Activated B cell treated with CpG ODN at 0.5 μM for 24 hours (primary cell): ENCODE measurements at regions not wholly inside any gene's neighbourhood (a gene's known extent, or its start where the extent isn't known, plus 50 kb on each side); places are given as distances from the start of the nearest gene placed in this dataset.

Experiments used
- ATAC-seq: fragments of 200-7000 bp; cut with Tn5 transposase; one replicate; pipeline ENCODE4 v1.10.0; 2021; ENCODE audit warnings: low read depth, mild to moderate bottlenecking, moderate library complexity
- CTCF ChIA-PET: fragments of 350-600 bp; sonication (Branson Sonifier 250); formaldehyde crosslinking; loops from one replicate; lab custom pipeline; 2021; ENCODE audit warnings: antibody characterized with exemption; lab: Charles Lee
- POLR2A ChIA-PET: fragments of 350-600 bp; sonication (Branson Sonifier 250); formaldehyde crosslinking; loops from one replicate; lab custom pipeline; 2021; ENCODE audit warnings: antibody characterized with exemption; lab: Charles Lee
- DNase-seq: peaks from one replicate; pipeline ENCODE4 v3.0.0; 2022
- H3K27ac Mint-ChIP-seq: one replicate; pipeline ENCODE4 v1.8.0; 2020; ENCODE audit warnings: mixed read lengths
- H3K27me3 Mint-ChIP-seq: one replicate; pipeline ENCODE4 v1.8.0; 2021; ENCODE audit warnings: mixed read lengths
- H3K36me3 Mint-ChIP-seq: one replicate; pipeline ENCODE4 v1.8.0; 2021; ENCODE audit warnings: low read depth, mixed read lengths
- H3K4me1 Mint-ChIP-seq: one replicate; pipeline ENCODE4 v1.8.0; 2021; ENCODE audit warnings: mixed read lengths
- H3K4me3 Mint-ChIP-seq: one replicate; pipeline ENCODE4 v1.8.0; 2020; ENCODE audit warnings: mild to moderate bottlenecking, mixed read lengths
- H3K9me3 Mint-ChIP-seq: one replicate; pipeline ENCODE4 v1.8.0; 2020; ENCODE audit warnings: mixed read lengths
- intact Hi-C: fragments of 100-400 bp; cut with micrococcal nuclease; formaldehyde crosslinking; loops from one replicate; pipeline ENCODE4 v1.15.1; 2024
- TF ChIP-seq, protein P1 (sequence below): fragments of 200-600 bp; IDR thresholded peaks from one replicate; pipeline ENCODE4 v1.8.0; 2022; ENCODE audit warnings: antibody characterized with exemption, mild to moderate bottlenecking

DNA sequence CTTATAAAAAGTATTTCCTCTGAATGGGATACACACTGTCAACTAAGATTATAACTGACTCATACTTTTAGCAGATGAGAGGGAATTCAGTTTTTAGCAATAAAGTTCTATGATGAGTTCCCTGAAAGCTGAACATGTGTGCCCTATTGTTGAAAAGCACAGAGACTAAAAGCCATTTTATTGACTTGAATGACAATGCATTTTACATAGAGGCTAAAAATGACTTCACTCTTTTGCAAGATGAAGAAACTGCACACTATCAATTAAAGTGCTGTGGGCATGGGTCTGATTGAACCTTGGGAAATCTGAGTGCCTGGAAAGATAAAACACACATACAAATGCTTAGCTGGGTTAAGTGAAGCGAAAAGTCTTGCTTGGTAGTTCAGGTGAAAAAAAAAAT, 633.4 kb downstream of the PDHA2 start:
- TF ChIP-seq, protein P1, sequence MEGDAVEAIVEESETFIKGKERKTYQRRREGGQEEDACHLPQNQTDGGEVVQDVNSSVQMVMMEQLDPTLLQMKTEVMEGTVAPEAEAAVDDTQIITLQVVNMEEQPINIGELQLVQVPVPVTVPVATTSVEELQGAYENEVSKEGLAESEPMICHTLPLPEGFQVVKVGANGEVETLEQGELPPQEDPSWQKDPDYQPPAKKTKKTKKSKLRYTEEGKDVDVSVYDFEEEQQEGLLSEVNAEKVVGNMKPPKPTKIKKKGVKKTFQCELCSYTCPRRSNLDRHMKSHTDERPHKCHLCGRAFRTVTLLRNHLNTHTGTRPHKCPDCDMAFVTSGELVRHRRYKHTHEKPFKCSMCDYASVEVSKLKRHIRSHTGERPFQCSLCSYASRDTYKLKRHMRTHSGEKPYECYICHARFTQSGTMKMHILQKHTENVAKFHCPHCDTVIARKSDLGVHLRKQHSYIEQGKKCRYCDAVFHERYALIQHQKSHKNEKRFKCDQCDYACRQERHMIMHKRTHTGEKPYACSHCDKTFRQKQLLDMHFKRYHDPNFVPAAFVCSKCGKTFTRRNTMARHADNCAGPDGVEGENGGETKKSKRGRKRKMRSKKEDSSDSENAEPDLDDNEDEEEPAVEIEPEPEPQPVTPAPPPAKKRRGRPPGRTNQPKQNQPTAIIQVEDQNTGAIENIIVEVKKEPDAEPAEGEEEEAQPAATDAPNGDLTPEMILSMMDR = no peak
- ChIA-PET POLR2A (no interaction called here), CTCF (interaction anchor here (0.6 kb wide), 1 partner anchor 11 kb away, joined by 3 read pairs; no protein-coding TSS in a partner anchor)
- intact Hi-C loops = no loop called here
- Mint-ChIP-seq H3K4me1 (no peaks in the 10 kb centered on the region), H3K27ac (no peak overlapping the region), H3K4me3 (no peak overlapping the region), H3K27me3 (no peaks in the 10 kb centered on the region), H3K9me3 (peaks cover 10% of the 10 kb centered on the region), H3K36me3 (no peaks in the 10 kb centered on the region)
- ATAC-seq (no peak), DNase-seq (no peak)

DNA sequence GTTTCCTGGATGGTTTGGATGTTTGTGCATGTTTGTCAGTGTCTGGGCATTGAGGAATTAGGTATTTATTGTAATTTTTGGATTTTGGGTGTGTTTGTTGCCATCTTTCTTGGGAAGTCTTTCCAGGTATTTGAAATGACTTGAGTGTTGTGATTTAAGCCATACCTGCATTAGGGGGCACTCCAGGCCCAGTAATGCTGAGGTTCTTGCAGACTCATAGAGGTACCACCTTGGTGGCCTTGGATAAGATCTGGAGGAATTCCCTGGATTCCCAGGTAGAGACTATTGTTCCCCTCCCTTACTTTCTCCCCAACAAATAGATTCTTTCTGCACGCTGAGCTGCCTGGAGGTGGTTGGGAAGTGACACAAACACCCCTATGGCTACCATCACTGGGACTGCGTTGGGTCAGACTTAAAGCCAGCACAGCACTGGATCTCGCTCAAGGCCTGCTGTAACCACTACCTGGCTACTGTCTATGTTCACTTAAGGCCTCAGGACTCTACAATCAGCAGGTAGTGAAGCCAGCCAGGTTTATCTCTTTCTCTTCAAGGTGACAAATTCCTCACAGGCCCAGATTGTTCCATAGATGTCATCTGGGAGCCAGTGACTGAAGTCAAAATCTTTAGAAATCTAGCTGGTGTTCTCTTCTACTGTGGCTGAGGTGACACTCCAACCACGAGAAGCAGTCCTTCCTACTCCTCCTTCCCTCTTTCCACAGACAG, 643.6 kb downstream of the PDHA2 start:
- Mint-ChIP-seq H3K4me1 (no peaks in the 10 kb centered on the region), H3K9me3 (peaks cover 10% of the 10 kb centered on the region), H3K36me3 (no peaks in the 10 kb centered on the region), H3K27ac (no peak overlapping the region), H3K4me3 (no peak overlapping the region), H3K27me3 (no peaks in the 10 kb centered on the region)
- ChIA-PET CTCF (no interaction called here), POLR2A (no interaction called here)
- TF ChIP-seq, protein P1 = no peak
- intact Hi-C loops = no loop called here
- ATAC-seq (no peak), DNase-seq (no peak)

DNA sequence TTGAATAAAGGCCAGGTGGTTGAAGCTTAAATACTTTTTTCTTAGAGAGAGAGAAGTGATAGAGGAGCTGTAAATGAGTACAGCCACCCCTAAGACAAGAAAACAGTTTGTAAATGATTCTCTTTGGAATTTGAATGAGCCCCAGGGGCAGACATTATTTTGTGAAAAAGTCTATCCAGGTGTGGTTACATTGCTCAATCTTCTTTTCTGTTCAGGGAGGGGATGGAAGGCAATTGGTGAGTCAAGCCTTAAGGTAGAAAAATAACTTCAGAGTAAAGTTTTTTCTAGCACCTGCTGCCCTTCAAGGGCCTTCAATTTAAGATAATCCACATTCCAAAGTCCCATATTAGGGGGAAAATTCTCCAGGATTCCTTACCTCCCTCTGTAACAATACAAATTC, 646.7 kb downstream of the PDHA2 start:
- H3K9me3 Mint-ChIP-seq = peaks cover 12% of the 10 kb centered on the region
- ATAC-seq (no peak), DNase-seq (no peak)
- H3K27me3 Mint-ChIP-seq = no peaks in the 10 kb centered on the region
- H3K27ac Mint-ChIP-seq = no peak overlapping the region
- ChIA-PET CTCF (no interaction called here), POLR2A (no interaction called here)
- TF ChIP-seq, protein P1 = no peak
- no peaks in the 10 kb centered on the region for H3K36me3 Mint-ChIP-seq
- intact Hi-C loops = no loop called here
- no peak overlapping the region for H3K4me3 Mint-ChIP-seq
- H3K4me1 Mint-ChIP-seq = no peaks in the 10 kb centered on the region

DNA sequence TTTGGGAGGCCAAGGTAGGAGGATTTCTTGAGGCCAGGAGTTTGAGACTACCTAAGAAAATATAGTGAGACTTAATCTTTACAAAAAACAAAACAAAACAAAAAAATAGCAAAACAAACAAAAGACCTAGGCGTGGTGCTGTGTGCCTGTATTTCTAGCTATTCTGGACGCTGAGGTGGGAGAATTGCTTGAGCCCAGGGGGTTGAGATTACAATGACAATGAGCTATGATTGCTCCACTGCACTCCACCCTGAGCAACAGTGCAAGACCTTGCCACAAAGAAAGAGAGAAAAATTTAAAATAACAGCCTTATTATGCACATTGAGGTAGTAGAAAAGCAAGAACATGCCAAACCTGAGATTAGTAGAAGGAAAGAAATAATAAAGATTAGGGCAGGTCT, 657.7 kb downstream of the PDHA2 start:
- intact Hi-C loops = no loop called here
- TF ChIP-seq, protein P1 = no peak
- POLR2A ChIA-PET = no interaction called here
- no peak overlapping the region for H3K4me3 Mint-ChIP-seq
- CTCF ChIA-PET = no interaction called here
- no peaks in the 10 kb centered on the region for H3K4me1 Mint-ChIP-seq
- peaks cover 5% of the 10 kb centered on the region for H3K9me3 Mint-ChIP-seq
- no peak overlapping the region for H3K27ac Mint-ChIP-seq
- no peaks in the 10 kb centered on the region for H3K27me3 Mint-ChIP-seq
- ATAC-seq (no peak), DNase-seq (no peak)
- H3K36me3 Mint-ChIP-seq = no peaks in the 10 kb centered on the region

DNA sequence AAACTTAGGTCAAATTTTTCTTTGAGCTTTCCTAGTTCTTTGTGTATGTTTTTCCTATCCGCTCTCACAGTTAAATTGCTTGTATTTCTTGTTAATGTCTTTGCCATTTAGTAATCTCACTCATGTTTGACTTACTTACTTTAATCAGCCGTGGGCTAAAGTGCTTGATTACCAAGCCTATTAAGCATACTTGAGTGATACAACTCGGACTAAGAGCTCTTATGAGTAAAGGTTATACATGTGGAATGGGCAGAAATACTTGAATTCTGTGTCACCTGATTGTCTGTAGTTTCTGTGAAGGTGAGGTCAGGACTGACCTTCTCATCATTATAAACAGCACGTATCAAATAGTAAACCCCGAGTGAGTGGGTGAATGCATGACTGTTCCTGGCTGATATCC, 664.5 kb downstream of the PDHA2 start:
- Mint-ChIP-seq H3K27ac (no peak overlapping the region), H3K36me3 (no peaks in the 10 kb centered on the region), H3K9me3 (peaks cover 2% of the 10 kb centered on the region), H3K27me3 (no peaks in the 10 kb centered on the region), H3K4me3 (no peak overlapping the region), H3K4me1 (no peaks in the 10 kb centered on the region)
- intact Hi-C loops = no loop called here
- DNase-seq = no peak
- POLR2A ChIA-PET = no interaction called here
- TF ChIP-seq, protein P1 = no peak
- CTCF ChIA-PET = no interaction called here
- ATAC-seq = no peak
